ENCODE measurements at regions not wholly inside any gene's neighbourhood (a gene's known extent, or its start where the extent isn't known, plus 50 kb on each side); places are given as distances from the start of the nearest gene placed in this dataset.

- CTCF ChIA-PET, result no interaction called here
- in situ Hi-C loops (cut with HindIII; ENCODE audit: low pct_unique_long_range_greater_than_20kb, low sequenced_read_pairs), result no loop called here
- BruUV-seq (replicated peaks), result no TSS peak
Observed at GRCh38 chr1:80214888-80215540, 1208.5 kb upstream of the ADGRL4 start.

GRCh38 chr1:80212948-80213347, 1206.4 kb upstream of the ADGRL4 start:
- TF ChIP-seq REST (IDR thresholded peaks at IDR 0.05; ENCODE audit: insufficient read depth in 1 of 2, low read depth in 2 of 2, low read length in 1 of 2) (no peak), TCF7L2 (IDR thresholded peaks at IDR 0.05; ENCODE audit: low read depth, low read length) (no peak), POLR2AphosphoS5 (IDR thresholded peaks at IDR 0.05; ENCODE audit: low read depth, low read length) (no peak), SIN3A (IDR thresholded peaks at IDR 0.05; ENCODE audit: borderline replicate concordance, insufficient read depth, low read depth, low read length) (no peak), CTCF (IDR thresholded peaks at IDR 0.05) (no peak)
- ChIA-PET POLR2A (no interaction called here), CTCF (no interaction called here)
- H3K4me1 ChIP-seq (ENCODE audit: control insufficient read depth, insufficient read depth, low read length), result no peaks in the 10 kb centered on the region
- ATAC-seq, result no peak
- DNase-seq (ENCODE audit: low read depth, low spot score), result no peak
- no peaks in the 10 kb centered on the region for H3K36me3 ChIP-seq (ENCODE audit: control insufficient read depth, insufficient read depth, low read length)
- no peak overlapping the region for H3K27ac ChIP-seq (ENCODE audit: low read length)
- no peak overlapping the region for H3K4me3 ChIP-seq (ENCODE audit: low read depth in 2 of 2, low read length in 2 of 2)
- no peaks in the 10 kb centered on the region for H3K9me3 ChIP-seq (ENCODE audit: control insufficient read depth, insufficient read depth, low read depth, low read length)
- no TSS peak for BruUV-seq (replicated peaks)
- intact Hi-C loops (cut with micrococcal nuclease; ENCODE audit: unreplicated experiment), result loop anchor here (10.0 kb wide), 1 partner anchor 718 kb away; no protein-coding TSS in a partner anchor
- in situ Hi-C loops (cut with HindIII; ENCODE audit: low pct_unique_long_range_greater_than_20kb, low sequenced_read_pairs), result no loop called here
- H3K27me3 ChIP-seq (ENCODE audit: control insufficient read depth, insufficient read depth, low read length), result no peaks in the 10 kb centered on the region

More at GRCh38 chr1:80214888-80215540, 1208.5 kb upstream of the ADGRL4 start:
- Histone ChIP-seq H3K27ac (ENCODE audit: low read length) (no peak overlapping the region), H3K9me3 (ENCODE audit: control insufficient read depth, insufficient read depth, low read depth, low read length) (no peaks in the 10 kb centered on the region), H3K36me3 (ENCODE audit: control insufficient read depth, insufficient read depth, low read length) (no peaks in the 10 kb centered on the region), H3K4me3 (ENCODE audit: low read depth in 2 of 2, low read length in 2 of 2) (no peak overlapping the region), H3K4me1 (ENCODE audit: control insufficient read depth, insufficient read depth, low read length) (no peaks in the 10 kb centered on the region), H3K27me3 (ENCODE audit: control insufficient read depth, insufficient read depth, low read length) (no peaks in the 10 kb centered on the region)
- ATAC-seq (no peak), DNase-seq (ENCODE audit: low read depth, low spot score) (no peak)
- POLR2A ChIA-PET, result no interaction called here
- TF ChIP-seq CTCF (IDR thresholded peaks at IDR 0.05) (no peak), REST (IDR thresholded peaks at IDR 0.05; ENCODE audit: insufficient read depth in 1 of 2, low read depth in 2 of 2, low read length in 1 of 2) (no peak), TCF7L2 (IDR thresholded peaks at IDR 0.05; ENCODE audit: low read depth, low read length) (no peak), SIN3A (IDR thresholded peaks at IDR 0.05; ENCODE audit: borderline replicate concordance, insufficient read depth, low read depth, low read length) (no peak), POLR2AphosphoS5 (IDR thresholded peaks at IDR 0.05; ENCODE audit: low read depth, low read length) (no peak)
- intact Hi-C loops (cut with micrococcal nuclease; ENCODE audit: unreplicated experiment), result loop anchor here (10.0 kb wide), 1 partner anchor 720 kb away; no protein-coding TSS in a partner anchor

Measured in Panc1 (cell line).